ENCODE measurements at regions not wholly inside any gene's neighbourhood (a gene's known extent, or its start where the extent isn't known, plus 50 kb on each side); places are given as distances from the start of the nearest gene placed in this dataset.

DNA sequence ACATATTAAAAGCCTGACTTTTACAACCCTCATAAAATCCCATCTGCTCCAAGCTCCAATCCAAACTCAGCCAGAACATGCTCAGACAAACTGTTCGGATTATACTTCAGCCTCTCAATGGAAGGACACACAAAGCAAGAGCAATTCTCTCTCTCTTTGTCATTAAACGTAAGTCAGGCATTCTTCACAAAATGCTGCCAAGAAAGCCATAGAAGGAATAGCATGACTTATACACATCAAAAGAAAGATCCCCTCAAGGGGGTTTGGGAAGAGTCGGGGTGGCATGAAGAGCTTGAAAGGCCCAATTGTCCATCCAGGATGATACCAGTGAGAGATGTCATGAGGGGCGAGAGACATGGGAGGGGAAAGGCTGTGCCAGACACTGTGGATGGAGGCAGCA lies 268.9 kb downstream of the PREX1 start:
- TF ChIP-seq, protein P1, sequence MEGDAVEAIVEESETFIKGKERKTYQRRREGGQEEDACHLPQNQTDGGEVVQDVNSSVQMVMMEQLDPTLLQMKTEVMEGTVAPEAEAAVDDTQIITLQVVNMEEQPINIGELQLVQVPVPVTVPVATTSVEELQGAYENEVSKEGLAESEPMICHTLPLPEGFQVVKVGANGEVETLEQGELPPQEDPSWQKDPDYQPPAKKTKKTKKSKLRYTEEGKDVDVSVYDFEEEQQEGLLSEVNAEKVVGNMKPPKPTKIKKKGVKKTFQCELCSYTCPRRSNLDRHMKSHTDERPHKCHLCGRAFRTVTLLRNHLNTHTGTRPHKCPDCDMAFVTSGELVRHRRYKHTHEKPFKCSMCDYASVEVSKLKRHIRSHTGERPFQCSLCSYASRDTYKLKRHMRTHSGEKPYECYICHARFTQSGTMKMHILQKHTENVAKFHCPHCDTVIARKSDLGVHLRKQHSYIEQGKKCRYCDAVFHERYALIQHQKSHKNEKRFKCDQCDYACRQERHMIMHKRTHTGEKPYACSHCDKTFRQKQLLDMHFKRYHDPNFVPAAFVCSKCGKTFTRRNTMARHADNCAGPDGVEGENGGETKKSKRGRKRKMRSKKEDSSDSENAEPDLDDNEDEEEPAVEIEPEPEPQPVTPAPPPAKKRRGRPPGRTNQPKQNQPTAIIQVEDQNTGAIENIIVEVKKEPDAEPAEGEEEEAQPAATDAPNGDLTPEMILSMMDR (IDR thresholded peaks at IDR 0.05; ENCODE audit: low read depth, low read length, poor library complexity, severe bottlenecking) = no peak
- TF ChIP-seq EZH2phosphoT487 (IDR thresholded peaks at IDR 0.05; ENCODE audit: borderline replicate concordance, low read length) = no peak
